COR-L47 (cell line): ENCODE measurements at regions not wholly inside any gene's neighbourhood (a gene's known extent, or its start where the extent isn't known, plus 50 kb on each side); places are given as distances from the start of the nearest gene placed in this dataset.
A peak's percentile ranks its signal among the peaks of the same experiment; 100 is the strongest.

Experiments used
- DNase-seq: peaks from one replicate; lab custom pipeline; 2025; lab: John Stamatoyannopoulos, UW

GRCh38 chr7:156179872-156180390 lies 367.7 kb upstream of the SHH start:
- DNase-seq, result no peak

GRCh38 chr7:156178857-156179256 lies 366.6 kb upstream of the SHH start:
- DNase-seq, result no peak

- peak; percentile 58 for DNase-seq
Measured at GRCh38 chr7:156178214-156178613, 366.0 kb upstream of the SHH start.

GRCh38 chr7:156177422-156178055 lies 365.3 kb upstream of the SHH start:
- DNase-seq, result peak; percentile 87

DNA sequence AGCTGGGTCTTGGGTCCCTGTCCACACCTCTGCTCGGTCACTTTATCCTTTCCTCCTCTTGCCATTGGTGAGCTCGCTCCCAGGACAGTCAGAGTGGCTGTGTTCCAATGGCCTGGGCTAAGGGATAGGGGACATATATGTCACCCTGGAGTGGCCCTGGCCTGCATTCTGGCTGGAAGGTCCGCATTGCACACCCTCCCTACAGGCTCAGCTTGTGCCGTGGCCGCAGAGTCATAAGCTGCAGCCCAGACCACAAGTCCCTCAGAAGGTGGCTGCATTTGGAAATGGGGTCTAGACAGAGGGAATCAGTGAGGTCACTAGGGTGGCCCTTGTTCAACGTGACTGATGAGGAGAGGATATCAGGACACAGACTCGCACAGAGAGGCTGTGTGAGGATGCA lies 363.8 kb upstream of the SHH start:
- no peak for DNase-seq

DNA sequence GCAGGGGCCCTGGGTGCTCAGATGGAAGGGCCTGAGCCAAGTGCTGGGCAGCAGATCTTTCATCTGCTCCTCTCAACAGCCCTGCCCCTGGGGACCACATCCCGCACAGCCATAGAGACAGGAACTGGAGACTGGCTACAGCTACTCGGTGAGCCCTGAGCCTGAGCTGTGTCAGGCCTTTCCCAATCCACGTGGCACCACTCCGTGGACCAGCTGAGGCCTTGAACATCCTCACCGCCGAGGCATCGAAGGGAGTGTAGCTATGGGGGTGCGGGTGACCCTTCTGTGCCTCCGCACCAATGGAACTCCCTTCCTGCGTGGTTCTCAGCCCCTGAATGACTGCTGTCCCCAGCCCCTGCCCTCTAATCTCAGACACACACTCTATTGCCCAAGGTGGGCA lies 362.7 kb upstream of the SHH start:
- no peak for DNase-seq

GRCh38 chr7:156174428-156174827 lies 362.2 kb upstream of the SHH start:
- no peak for DNase-seq

DNA sequence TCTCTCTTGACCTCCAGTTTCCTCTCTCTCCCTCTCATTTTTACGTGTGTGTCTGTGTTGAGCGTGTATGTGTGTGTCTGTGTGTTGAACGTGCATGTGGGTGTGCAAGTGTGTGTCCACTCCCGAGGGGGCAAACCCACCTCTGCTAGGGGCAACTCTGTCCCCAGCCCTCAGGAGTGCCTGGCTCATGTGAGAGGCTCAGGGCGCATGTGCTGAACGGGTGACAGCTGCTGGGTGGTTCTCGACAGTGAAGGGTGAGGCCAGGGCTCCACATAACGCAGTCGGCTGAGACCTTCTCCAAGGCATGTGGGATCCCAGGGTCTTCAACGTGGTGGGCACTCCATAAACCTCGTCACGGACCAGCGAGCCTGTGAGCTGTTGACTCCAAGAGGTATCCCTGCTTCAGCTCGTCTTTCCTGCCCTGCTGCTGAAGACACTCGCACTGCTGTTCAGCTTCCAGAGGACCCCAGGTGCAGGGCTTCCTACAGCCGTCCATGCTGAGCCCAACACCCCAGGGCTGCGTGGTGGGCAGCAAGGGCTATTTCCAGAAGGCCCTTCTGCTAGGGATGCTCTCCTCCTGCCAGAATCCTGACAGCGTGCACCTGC lies 361.6 kb upstream of the SHH start:
- DNase-seq, result no peak

DNA sequence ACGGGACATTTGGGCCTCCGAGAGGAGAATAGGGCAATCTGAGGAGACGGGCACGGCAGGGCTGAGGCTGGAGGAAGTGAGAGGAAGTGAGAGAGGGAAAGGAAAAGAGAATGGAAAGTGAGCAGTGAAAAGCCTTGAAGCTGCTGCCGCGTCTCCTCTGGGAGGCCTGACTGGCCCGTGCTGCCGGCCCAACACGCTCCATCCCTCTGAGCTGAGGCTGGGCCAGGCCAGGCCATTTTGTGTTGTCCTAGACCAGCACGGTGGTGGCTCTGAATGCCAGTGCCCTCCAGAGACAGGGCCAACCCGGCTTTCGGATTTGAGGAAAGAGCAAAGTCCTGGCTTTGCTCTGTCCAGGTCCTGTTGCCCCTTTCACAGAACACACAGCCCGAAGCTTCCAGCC lies 361.1 kb upstream of the SHH start:
- DNase-seq, result no peak

- no peak for DNase-seq
Measured at GRCh38 chr7:156172638-156173037, 360.4 kb upstream of the SHH start.

GRCh38 chr7:156169474-156170370 lies 357.5 kb upstream of the SHH start:
- no peak for DNase-seq

GRCh38 chr7:156168434-156168833 lies 356.2 kb upstream of the SHH start:
- DNase-seq, result no peak

- no peak for DNase-seq
Measured at GRCh38 chr7:156167987-156168386, 355.7 kb upstream of the SHH start.

- DNase-seq, result no peak
Measured at GRCh38 chr7:156167417-156167807, 355.1 kb upstream of the SHH start.

- no peak for DNase-seq
Measured at GRCh38 chr7:156166692-156167416, 354.6 kb upstream of the SHH start.

DNA sequence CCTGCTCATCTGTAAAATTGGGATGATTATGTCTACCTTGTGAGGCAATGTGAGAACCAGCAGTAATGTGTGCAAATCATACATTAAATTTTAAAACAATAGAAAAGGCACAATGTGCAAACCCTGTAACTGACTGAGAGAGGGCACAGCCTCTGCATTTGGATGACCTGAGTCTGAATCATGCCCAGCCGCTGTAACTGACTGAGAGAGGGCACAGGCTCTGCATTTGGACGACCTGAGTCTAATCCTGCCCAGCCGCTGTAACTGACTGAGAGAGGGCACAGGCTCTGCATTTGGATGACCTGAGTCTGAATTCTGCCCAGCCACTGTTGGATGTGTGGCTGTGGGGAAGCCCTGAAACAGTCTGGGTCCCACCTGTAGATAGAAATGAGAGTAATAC lies 351.5 kb upstream of the SHH start:
- no peak for DNase-seq

DNA sequence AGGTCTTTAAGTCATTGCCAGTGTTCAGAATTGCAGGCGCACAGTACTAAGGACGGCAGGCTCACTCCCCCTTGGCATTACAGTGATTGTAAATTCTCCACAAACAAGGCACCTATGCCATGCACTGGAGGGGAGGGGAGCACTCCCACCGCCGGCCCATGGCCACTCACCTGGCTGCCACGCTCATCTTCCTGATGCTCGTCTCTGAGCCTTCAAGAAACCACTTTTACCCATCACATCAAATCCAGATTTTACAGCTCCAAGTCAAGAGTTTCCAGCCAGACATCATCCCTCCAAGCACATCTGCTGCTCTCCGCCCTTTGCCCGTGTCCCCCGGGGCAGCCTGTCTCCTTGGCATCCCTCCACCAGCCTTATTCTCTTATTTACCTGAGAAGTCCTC lies 350.2 kb upstream of the SHH start:
- no peak for DNase-seq

DNA sequence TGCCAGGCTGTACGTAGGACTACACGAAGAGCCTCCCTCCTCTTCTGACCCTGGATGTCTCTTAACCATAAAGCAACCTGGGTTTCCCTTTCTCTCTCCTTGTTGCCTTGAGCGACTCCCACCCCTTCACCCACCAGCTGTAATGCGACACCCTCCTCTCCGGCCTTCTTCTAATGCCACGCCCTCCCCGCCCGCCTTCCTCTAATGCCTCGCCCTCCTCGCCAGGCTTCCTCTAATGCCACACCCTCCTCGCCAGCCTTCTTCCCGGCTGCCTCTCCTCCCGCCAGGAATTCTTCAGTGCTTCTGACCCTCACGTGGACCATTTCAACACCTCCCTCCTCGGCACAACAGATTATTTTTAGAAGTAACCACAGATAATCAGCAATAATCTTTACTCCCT lies 348.5 kb upstream of the SHH start:
- DNase-seq, result no peak

- no peak for DNase-seq
Measured at GRCh38 chr7:156158693-156159092, 346.4 kb upstream of the SHH start.

DNA sequence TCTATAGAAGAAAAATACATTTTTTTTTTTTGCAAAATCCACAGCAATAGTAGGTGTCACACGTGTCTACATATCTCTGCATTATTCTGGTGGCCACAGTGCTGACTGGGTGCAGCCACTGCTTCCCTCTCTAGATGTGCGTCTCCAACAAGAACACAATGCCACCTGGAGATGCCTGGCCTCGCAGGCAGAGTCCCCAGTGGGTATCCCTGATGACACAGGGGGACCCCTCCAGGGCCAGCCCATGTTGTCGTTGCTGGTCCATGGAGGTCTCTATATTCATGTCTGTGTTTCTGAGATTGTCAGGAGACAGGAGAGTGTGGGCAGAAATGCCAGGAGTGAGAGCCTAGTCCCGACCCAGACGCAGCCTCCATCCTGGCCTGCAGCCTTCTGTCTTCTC lies 345.9 kb upstream of the SHH start:
- DNase-seq, result no peak

GRCh38 chr7:156157409-156158012 lies 345.2 kb upstream of the SHH start:
- DNase-seq, result no peak
